BE2C (cell line): ENCODE measurements at regions not wholly inside any gene's neighbourhood (a gene's known extent, or its start where the extent isn't known, plus 50 kb on each side); places are given as distances from the start of the nearest gene placed in this dataset.

Experiments
- DNase-seq: peaks from one replicate; pipeline ENCODE4 v3.0.0-alpha.2; 2020
- H3K27me3 ChIP-seq: fragments of 250-450 bp; sonication (Bioruptor Pico); 2 replicates; pipeline ENCODE4 v1.5.1; 2020; ENCODE audit warnings: mild to moderate bottlenecking
- H3K36me3 ChIP-seq: fragments of 250-450 bp; sonication (Bioruptor Pico); 2 replicates; pipeline ENCODE4 v1.5.1; 2020; ENCODE audit warnings: mild to moderate bottlenecking
- H3K4me1 ChIP-seq: fragments of 250-450 bp; sonication (Bioruptor Pico); 2 replicates; pipeline ENCODE4 v1.5.1; 2020
- H3K4me3 ChIP-seq: 2 replicates; pipeline ENCODE4 v1.5.1; 2011; ENCODE audit warnings: low read depth, low read length
- H3K9me3 ChIP-seq: fragments of 250-450 bp; sonication (Bioruptor Pico); 2 replicates; pipeline ENCODE4 v1.5.1; 2020
- CTCF ChIP-seq: IDR thresholded peaks from 2 replicates; pipeline ENCODE4 v1.5.1; 2012; ENCODE audit warnings: mild to moderate bottlenecking, low read depth, low read length

- Histone ChIP-seq H3K9me3 (no peaks in the 10 kb centered on the region), H3K36me3 (no peaks in the 10 kb centered on the region), H3K27me3 (no peaks in the 10 kb centered on the region), H3K4me1 (peaks cover 7% of the 10 kb centered on the region), H3K4me3 (no peak overlapping the region)
- peak; percentile 21 for DNase-seq
- TF ChIP-seq CTCF: no peak
Observed at GRCh38 chr15:94119298-94119811, 112.0 kb upstream of the MCTP2 start.

- Histone ChIP-seq H3K9me3 (no peaks in the 10 kb centered on the region), H3K36me3 (no peaks in the 10 kb centered on the region), H3K4me1 (no peaks in the 10 kb centered on the region; the same call in 1 of the 2 replicates), H3K27me3 (no peaks in the 10 kb centered on the region), H3K4me3 (no peak overlapping the region)
- TF ChIP-seq CTCF: no peak
- DNase-seq: no peak
Observed at GRCh38 chr15:94110476-94111130, 120.8 kb upstream of the MCTP2 start.

- H3K27me3 ChIP-seq: no peaks in the 10 kb centered on the region
- no peak for TF ChIP-seq CTCF
- H3K36me3 ChIP-seq: no peaks in the 10 kb centered on the region
- no peaks in the 10 kb centered on the region; the same call in 1 of the 2 replicates for H3K4me1 ChIP-seq
- H3K4me3 ChIP-seq: no peak overlapping the region
- no peak for DNase-seq
- no peaks in the 10 kb centered on the region for H3K9me3 ChIP-seq
Observed at GRCh38 chr15:94107652-94108051, 123.7 kb upstream of the MCTP2 start.

GRCh38 chr15:94105760-94106159 lies 125.6 kb upstream of the MCTP2 start:
- no peak for DNase-seq

GRCh38 chr15:94100863-94101262 lies 130.5 kb upstream of the MCTP2 start:
- Histone ChIP-seq H3K27me3 (no peaks in the 10 kb centered on the region), H3K9me3 (no peaks in the 10 kb centered on the region), H3K36me3 (no peaks in the 10 kb centered on the region), H3K4me1 (no peaks in the 10 kb centered on the region), H3K4me3 (no peak overlapping the region)
- TF ChIP-seq CTCF: no peak
- DNase-seq: no peak

More at GRCh38 chr15:94105760-94106159, 125.6 kb upstream of the MCTP2 start:
- H3K27me3 ChIP-seq: no peaks in the 10 kb centered on the region
- H3K4me1 ChIP-seq: no peaks in the 10 kb centered on the region
- no peak overlapping the region for H3K4me3 ChIP-seq
- no peak for TF ChIP-seq CTCF
- no peaks in the 10 kb centered on the region for H3K36me3 ChIP-seq
- no peaks in the 10 kb centered on the region for H3K9me3 ChIP-seq

- H3K36me3 ChIP-seq: no peaks in the 10 kb centered on the region
- no peaks in the 10 kb centered on the region for H3K9me3 ChIP-seq
- TF ChIP-seq CTCF: no peak
- H3K27me3 ChIP-seq: no peaks in the 10 kb centered on the region
- no peaks in the 10 kb centered on the region for H3K4me1 ChIP-seq
- no peak for DNase-seq
- H3K4me3 ChIP-seq: no peak overlapping the region
Observed at GRCh38 chr15:94099574-94099960, 131.8 kb upstream of the MCTP2 start.
